Ectodermal cell (in vitro differentiated cells): ENCODE measurements at regions not wholly inside any gene's neighbourhood (a gene's known extent, or its start where the extent isn't known, plus 50 kb on each side); places are given as distances from the start of the nearest gene placed in this dataset.

Experiments
- H3K27ac ChIP-seq: 2 replicates; pipeline ENCODE4 v1.7.0; 2013; ENCODE audit warnings: mild to moderate bottlenecking, low read depth, low read length; ENCODE audit not compliant: insufficient read depth, poor library complexity, severe bottlenecking
- H3K27me3 ChIP-seq: 2 replicates; pipeline ENCODE4 v1.7.0; 2013; ENCODE audit warnings: mild to moderate bottlenecking, low read length; ENCODE audit not compliant: insufficient read depth, control insufficient read depth, poor library complexity, severe bottlenecking
- H3K36me3 ChIP-seq: one replicate; pipeline ENCODE4 v1.7.0; 2013; ENCODE audit warnings: low read length; ENCODE audit not compliant: control insufficient read depth, insufficient read depth
- H3K4me1 ChIP-seq: one replicate; pipeline ENCODE4 v1.7.0; 2013; ENCODE audit warnings: low read length; ENCODE audit not compliant: control insufficient read depth, insufficient read depth
- H3K4me3 ChIP-seq: 2 replicates; pipeline ENCODE4 v1.7.0; 2013; ENCODE audit warnings: low read depth, low read length, control low read depth; ENCODE audit not compliant: insufficient read depth
- H3K9me3 ChIP-seq: 2 replicates; pipeline ENCODE4 v1.7.0; 2013; ENCODE audit warnings: mild to moderate bottlenecking, low read length, moderate library complexity; ENCODE audit not compliant: control insufficient read depth
- WGBS, 2 experiments: methylation state at CpG; one replicate each; pipeline ENCODE4 v1.1.7; 2013; ENCODE audit warnings: missing lambda C conversion rate in 2 of 2; 5-methylcytosine and 5-hydroxymethylcytosine counted together

DNA sequence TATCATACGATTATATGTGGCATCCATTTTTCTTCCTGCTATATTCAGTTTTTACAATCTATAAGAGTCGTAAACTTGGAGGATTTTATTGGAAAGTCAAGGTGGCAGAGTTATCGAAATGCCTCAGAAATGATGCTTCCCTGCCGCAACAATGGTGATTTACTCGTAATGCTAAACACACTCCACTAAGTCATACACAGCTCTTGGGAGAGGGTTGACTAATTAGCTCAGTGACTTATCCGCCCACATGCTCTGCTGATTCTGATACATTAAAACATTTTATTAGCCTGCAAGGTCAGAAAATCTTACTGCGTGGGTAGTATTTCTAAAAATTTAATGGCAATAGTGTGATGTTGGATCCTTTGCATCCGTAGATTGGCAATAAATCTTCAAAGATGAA lies 420.1 kb downstream of the ARAP2 start:
- H3K27me3 ChIP-seq: no peaks in the 10 kb centered on the region
- no peak overlapping the region for H3K27ac ChIP-seq
- H3K36me3 ChIP-seq: no peaks in the 10 kb centered on the region
- H3K4me3 ChIP-seq: no peak overlapping the region
- no peaks in the 10 kb centered on the region for H3K9me3 ChIP-seq
- WGBS, 2 experiments: 91 to 95% methylated on average over 4 to 8 of the region's 8 CpGs
- no peaks in the 10 kb centered on the region for H3K4me1 ChIP-seq

DNA sequence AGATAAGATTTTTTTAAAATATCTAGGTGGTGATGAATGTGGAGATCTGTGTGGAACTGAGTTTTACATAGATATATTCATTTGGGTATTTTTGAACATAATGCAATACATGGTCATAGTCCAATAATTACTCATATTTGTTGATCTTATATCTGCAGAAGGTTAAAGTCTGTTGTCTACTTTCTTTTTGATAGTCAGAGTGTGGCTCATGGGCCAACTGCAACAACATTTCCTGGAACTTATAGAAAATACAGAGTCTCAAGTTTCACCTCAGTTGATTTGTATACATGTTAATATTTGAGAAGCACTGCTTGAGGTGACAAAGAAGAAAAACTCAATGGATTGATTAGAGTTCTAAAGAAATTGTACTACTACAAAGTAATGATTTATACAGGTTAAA lies 408.4 kb downstream of the ARAP2 start:
- H3K27me3 ChIP-seq: no peaks in the 10 kb centered on the region
- H3K9me3 ChIP-seq: no peaks in the 10 kb centered on the region
- no peaks in the 10 kb centered on the region for H3K4me1 ChIP-seq
- H3K4me3 ChIP-seq: no peak overlapping the region
- H3K27ac ChIP-seq: no peak overlapping the region
- no peaks in the 10 kb centered on the region for H3K36me3 ChIP-seq

DNA sequence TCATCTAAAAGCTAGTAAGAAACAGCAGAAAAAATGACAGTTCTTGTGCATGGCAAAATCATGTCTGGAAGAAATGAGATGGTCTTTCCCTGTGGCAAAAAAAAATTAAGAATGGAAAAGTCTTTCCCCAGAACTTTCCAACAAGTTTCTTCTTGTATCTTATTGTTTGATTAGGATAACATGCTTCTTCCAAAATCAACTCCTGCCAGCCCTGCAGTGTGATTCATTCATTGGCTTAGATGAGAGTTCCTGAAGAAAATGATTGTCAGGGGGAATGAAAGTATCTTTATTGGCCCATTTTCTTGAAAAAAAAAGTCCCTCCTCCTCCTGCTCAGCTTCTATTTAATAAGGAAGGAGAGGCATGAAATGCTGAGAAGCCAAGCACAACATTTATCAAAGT lies 407.7 kb downstream of the ARAP2 start:
- Histone ChIP-seq H3K9me3 (no peaks in the 10 kb centered on the region), H3K4me3 (no peak overlapping the region), H3K27ac (no peak overlapping the region), H3K36me3 (no peaks in the 10 kb centered on the region), H3K4me1 (no peaks in the 10 kb centered on the region), H3K27me3 (no peaks in the 10 kb centered on the region)

- Histone ChIP-seq H3K27ac (no peak overlapping the region), H3K36me3 (no peaks in the 10 kb centered on the region), H3K4me3 (no peak overlapping the region), H3K4me1 (no peaks in the 10 kb centered on the region), H3K27me3 (no peaks in the 10 kb centered on the region), H3K9me3 (no peaks in the 10 kb centered on the region)
These were observed 377.3 kb downstream of the ARAP2 start for GRCh38 chr4:35867057-35867456.

GRCh38 chr4:35872273-35872672 lies 372.0 kb downstream of the ARAP2 start:
- Histone ChIP-seq H3K36me3 (no peaks in the 10 kb centered on the region), H3K27ac (no peak overlapping the region), H3K27me3 (no peaks in the 10 kb centered on the region), H3K4me3 (no peak overlapping the region), H3K9me3 (no peaks in the 10 kb centered on the region), H3K4me1 (no peaks in the 10 kb centered on the region)
- 94 to 95% methylated on average over 1 of the region's 1 CpG for WGBS, 2 experiments

DNA sequence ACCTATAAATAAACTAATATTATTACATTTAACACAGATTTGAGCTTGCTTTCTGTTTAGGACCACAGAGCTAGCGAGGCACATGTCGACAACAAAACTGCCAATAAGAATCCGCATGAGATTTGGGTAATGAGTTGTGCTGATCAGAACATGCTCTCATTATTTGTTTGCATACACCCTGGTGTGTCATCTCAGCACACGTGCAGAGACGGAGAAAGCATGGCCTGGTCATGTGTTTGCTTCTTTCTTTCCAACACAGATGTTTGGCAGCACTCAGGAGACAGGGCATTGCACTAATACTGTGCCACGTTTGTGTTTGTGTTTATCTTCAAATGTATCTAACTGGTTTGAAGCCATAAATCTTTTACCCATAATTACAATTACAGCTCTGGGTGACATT lies 364.8 kb downstream of the ARAP2 start:
- 95 to 97% methylated on average over 5 to 6 of the region's 6 CpGs for WGBS, 2 experiments
- Histone ChIP-seq H3K36me3 (no peaks in the 10 kb centered on the region), H3K9me3 (no peaks in the 10 kb centered on the region), H3K27me3 (no peaks in the 10 kb centered on the region), H3K27ac (no peak overlapping the region), H3K4me3 (no peak overlapping the region), H3K4me1 (no peaks in the 10 kb centered on the region)

DNA sequence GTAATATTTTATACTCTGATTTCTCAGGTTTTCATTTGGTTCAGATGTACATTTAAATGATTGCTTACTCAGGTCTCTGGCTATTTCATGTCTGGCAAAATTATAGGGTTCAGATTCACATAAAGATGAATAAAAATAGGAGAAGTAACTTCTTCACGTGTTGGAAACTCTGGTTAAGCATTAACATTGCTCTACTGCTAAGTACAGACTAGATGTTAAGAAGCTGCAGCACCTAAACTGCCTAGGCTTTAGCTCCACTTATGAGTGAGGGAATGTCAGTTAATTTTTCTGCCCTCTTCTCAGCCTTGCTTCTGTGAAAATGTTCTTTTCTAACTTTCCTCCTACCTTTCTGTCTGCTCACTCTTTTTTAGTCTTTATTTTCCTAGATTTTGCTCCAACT lies 361.2 kb downstream of the ARAP2 start:
- H3K27ac ChIP-seq: no peak overlapping the region
- H3K4me1 ChIP-seq: no peaks in the 10 kb centered on the region
- WGBS, 2 experiments: 88% methylated on average over 1 of the region's 1 CpG

GRCh38 chr4:35884714-35885480 lies 359.4 kb downstream of the ARAP2 start:
- WGBS, 2 experiments: 94% methylated on average over 2 of the region's 3 CpGs; no CpG with 5 or more reads in 1 of the 2 experiments

More for the DNA sequence above, 361.2 kb downstream of the ARAP2 start:
- Histone ChIP-seq H3K9me3 (no peaks in the 10 kb centered on the region), H3K4me3 (no peak overlapping the region), H3K27me3 (no peaks in the 10 kb centered on the region), H3K36me3 (no peaks in the 10 kb centered on the region)

DNA sequence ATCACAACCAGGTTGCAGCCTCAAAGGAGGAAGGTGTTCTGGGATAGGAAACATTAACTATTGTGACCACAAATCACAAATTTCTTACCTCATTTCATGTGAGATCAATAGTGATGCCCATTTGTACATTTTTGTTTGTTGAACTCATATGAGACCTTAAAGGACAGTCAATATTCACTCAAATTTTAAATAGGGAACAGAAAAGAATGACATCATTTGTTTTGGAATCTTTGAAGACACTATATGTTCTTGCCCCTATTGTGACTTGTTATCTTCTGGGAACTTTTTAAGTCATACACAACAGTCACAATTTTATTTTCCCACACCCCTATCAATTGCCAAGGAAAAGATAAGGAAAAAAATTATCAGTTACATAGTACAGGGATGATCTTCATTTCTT lies 346.5 kb downstream of the ARAP2 start:
- no peaks in the 10 kb centered on the region for H3K27me3 ChIP-seq
- no peak overlapping the region for H3K4me3 ChIP-seq
- H3K4me1 ChIP-seq: no peaks in the 10 kb centered on the region
- H3K9me3 ChIP-seq: no peaks in the 10 kb centered on the region
- no peaks in the 10 kb centered on the region for H3K36me3 ChIP-seq
- H3K27ac ChIP-seq: no peak overlapping the region

More at GRCh38 chr4:35884714-35885480, 359.4 kb downstream of the ARAP2 start:
- H3K9me3 ChIP-seq: no peaks in the 10 kb centered on the region
- H3K27me3 ChIP-seq: no peaks in the 10 kb centered on the region
- H3K4me1 ChIP-seq: no peaks in the 10 kb centered on the region
- no peak overlapping the region for H3K4me3 ChIP-seq
- H3K27ac ChIP-seq: no peak overlapping the region
- no peaks in the 10 kb centered on the region for H3K36me3 ChIP-seq

DNA sequence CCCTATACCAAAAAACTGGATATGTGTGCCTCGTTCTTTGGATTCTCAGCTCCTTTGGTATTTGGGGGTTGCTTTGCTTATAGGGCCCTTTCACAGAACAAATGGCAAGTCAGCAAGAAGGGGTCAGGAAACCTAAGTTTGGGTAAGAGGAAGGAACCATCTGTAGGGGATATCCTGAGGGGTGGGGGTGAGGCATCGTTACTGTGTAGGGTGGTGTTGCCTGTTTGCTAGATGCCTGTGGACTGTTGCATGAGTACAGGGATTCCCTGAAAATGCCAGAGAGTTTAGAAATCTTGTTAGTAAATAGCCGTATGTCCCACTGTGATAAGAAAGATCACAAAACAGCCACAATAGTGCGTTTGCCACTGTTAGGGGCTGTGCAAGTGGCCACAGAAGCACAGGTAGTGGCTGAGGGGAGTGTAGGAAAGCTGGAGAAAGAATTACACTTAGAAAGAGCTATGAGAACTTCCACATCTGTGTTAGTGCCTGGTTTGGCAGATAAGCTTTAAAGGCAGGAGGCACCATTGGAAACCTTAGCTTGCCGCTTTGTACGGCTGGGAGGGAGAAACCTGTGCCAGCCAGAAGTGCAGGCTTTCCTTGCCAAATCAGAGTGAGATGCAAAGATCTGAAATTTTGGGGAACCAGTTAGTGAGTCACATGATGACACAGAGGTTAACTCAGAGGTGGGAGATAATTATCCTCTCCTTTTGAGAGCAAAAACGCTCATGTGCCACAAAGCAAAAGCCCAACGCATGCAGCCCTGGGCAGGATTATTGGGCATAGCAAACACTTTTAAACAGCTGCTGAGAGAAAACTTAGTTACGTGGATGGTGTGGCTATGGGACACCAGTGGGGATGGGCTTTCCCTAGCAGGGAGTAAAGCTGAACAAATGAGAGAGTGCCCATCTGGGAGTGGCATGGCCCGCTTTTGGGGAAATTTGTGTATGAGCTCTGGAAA lies 343.7 kb downstream of the ARAP2 start:
- Histone ChIP-seq H3K9me3 (no peaks in the 10 kb centered on the region), H3K27me3 (no peaks in the 10 kb centered on the region), H3K36me3 (no peaks in the 10 kb centered on the region), H3K27ac (no peak overlapping the region), H3K4me1 (no peaks in the 10 kb centered on the region), H3K4me3 (no peak overlapping the region)
- 93 to 95% methylated on average over 10 of the region's 10 CpGs for WGBS, 2 experiments
